HG03469 (cell line): ENCODE measurements at regions not wholly inside any gene's neighbourhood (a gene's known extent, or its start where the extent isn't known, plus 50 kb on each side); places are given as distances from the start of the nearest gene placed in this dataset.

Experiments
- ATAC-seq: cut with Tn5 transposase; IDR thresholded peaks from one replicate; pipeline ENCODE4 v1.9.1; 2021; ENCODE audit warnings: mild to moderate bottlenecking, moderate library complexity, moderate number of reproducible peaks; ENCODE audit not compliant: unreplicated experiment

DNA sequence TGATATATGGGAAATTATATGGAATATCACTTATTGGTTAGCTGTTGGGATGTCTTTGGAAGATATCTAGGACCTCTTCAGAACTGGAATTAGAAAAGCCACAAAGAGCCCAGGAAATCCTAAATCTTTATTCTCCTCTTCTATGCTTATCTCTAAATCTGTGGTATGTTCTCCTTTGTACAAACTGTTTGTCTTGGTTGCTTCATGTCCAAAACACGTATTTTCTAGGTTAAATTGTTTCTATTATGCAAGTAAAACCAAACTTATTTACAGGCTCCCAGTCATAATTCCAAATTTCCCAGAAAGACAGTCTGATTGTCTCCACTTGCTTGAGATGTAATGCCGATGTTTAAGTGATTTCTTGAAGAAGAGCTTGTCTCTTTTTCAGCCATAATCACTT lies 650.9 kb downstream of the CDH11 start:
- no peak for ATAC-seq

GRCh38 chr16:64469906-64470702 lies 651.8 kb downstream of the CDH11 start:
- no peak for ATAC-seq

GRCh38 chr16:64469351-64469750 lies 652.5 kb downstream of the CDH11 start:
- ATAC-seq = no peak

DNA sequence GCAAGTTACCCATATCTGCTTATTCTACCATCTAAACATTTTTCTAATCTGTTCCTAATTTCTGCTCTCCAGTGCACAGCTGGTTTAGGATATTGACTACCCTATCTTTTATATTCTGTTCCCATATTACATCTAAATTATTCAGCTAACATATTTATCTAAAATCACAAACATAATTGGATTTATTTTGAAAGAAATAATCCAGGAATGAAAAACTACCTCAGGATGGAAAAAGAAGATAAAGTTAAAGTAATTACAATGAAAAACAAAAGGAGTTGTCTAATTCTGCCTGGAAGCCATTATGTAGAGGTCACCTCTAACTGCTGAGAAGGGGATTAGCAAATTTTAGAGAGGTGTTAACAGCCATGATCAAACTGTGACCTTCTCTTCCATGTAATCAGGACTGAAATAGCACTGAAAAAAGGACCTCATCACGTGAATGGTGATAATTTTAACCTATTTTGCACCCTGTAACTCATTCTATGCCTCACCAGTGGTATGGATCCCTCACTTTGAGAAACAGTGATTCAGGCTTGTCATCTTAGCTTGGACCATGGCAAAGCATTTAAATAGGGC lies 653.3 kb downstream of the CDH11 start:
- ATAC-seq = no peak

DNA sequence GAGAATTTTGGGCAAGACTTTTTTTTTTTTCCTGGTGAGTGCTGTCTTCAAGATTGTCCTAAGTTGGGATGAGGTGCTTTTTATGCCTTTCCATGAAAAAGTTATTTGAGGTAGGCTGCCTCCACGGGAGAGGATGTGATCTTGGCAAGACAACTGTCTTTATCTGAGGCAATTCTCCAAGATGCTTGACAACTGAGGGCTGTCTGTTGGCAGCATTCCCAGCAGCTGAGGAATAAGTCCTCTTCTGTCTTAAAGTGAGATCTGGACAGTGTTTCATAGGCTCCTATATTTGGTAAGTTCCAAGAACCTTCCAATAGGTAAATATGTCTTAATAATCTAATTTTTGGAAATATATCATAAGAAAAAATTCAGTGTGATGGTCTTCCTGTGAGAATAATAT lies 662.0 kb downstream of the CDH11 start:
- ATAC-seq = no peak

DNA sequence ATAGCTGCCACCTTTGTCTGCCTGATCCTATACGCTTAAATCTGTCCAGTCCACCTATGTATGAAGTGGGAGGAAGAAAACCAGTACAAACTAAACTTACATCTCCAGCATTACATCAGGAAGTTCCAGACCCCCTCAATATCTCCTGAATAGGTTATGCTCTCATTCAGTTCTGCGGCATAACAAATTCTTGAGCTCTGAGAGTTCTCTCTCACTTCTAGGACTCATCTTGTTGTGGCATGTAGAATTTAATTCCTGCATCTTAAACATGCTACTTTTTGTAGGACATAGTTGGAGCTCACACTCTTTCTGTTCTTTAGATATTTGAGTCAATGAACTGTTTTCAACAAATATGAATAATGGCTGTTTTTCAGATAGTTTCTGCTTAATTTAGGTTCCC lies 662.5 kb downstream of the CDH11 start:
- ATAC-seq = no peak

- no peak for ATAC-seq
Measured at GRCh38 chr16:64455275-64455674, 666.6 kb downstream of the CDH11 start.

DNA sequence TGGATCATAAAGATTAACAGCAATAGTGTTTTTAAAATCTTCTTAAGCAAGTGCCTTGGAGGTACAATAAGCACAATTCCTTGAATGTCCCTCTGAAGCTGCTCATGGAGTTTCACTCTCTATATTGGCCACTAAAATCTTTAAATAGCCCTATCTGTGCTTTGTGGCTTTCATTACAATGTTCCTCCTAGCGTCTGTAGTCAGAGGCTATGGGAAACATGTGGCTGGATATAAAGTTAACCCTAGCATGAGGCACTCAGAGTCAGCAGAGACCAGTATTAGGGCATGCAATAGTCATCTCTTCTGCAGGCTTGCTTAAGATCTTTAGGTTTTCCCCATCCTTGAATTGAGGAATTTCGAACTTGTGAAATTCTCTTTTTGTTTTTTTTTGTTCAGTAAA lies 668.2 kb downstream of the CDH11 start:
- no peak for ATAC-seq

- ATAC-seq = no peak
Measured at GRCh38 chr16:64452446-64452845, 669.4 kb downstream of the CDH11 start.

DNA sequence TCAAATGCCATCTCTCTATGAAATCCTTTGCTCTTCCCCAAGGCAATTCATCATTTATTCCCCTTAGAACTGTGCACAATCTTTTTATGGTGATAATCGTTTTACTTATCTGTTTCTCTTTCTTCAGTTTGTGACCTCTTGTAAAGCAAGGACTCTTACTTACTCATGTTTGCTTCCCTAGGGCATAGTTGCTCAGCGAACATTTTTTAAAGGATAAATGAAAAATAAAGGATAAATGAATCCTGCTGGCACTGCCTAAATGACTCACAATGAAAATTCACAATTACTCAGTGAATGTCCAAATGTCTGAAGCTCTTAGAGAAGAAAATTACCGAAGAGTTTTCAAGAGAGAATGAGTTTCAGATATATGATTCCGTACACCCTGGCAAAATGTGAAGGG lies 671.7 kb downstream of the CDH11 start:
- no peak for ATAC-seq

DNA sequence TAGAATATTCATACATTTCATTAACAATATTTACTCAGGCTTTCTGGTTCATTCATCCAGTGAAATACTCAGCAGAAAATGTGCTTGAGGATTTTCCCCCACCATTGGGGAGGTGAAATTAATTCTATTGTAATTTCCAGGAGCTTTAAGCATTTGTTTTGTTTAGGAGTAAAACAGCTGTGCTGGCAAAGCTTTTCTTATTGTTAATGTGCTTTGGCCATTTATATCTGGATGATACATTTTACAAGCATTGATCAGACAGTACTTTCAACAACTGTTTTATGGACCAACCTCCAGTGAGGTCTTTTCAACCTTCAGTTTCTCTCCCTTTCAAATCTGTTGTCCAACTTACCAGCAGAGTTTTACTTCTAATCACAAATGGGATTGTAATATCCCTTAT lies 672.4 kb downstream of the CDH11 start:
- ATAC-seq = no peak

DNA sequence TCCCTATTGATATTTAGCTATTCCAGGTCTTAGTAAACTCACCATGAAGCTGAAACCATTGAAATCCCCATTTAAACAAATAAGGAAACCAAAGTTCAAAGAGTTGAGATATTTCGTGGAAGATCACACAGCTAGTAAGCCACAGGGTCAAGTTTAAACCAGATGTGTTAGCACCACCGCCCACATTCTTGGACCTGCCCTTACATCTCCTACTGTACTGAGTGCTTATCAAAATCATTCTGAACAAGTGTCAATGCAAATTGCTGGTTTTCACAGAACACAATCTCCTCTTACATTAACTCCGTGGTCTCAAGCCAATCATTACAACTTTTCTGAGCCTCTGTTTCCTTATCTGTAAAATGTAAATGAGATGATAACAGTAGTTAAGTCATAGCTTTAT lies 676.2 kb downstream of the CDH11 start:
- no peak for ATAC-seq

GRCh38 chr16:64445245-64445644 lies 676.6 kb downstream of the CDH11 start:
- no peak for ATAC-seq

GRCh38 chr16:64440421-64440831 lies 681.4 kb downstream of the CDH11 start:
- ATAC-seq = no peak

DNA sequence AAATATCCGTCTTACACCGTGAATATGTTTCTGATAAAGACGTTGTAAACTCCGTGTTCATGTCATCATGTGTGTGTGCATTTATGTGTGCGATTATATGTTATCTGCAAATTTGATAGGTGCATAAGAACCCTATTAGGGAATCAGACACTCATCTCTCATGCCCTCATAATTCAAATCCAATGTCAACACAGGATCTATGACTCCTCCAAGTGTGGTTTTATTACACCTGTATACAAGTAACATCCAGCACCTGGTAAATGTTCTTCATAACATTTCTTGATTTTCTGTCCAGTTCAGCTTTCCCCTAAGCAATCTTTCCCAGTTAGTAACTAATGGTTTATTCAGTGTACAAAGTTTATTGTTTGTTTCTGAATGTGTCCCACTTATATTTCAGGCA lies 681.9 kb downstream of the CDH11 start:
- no peak for ATAC-seq

DNA sequence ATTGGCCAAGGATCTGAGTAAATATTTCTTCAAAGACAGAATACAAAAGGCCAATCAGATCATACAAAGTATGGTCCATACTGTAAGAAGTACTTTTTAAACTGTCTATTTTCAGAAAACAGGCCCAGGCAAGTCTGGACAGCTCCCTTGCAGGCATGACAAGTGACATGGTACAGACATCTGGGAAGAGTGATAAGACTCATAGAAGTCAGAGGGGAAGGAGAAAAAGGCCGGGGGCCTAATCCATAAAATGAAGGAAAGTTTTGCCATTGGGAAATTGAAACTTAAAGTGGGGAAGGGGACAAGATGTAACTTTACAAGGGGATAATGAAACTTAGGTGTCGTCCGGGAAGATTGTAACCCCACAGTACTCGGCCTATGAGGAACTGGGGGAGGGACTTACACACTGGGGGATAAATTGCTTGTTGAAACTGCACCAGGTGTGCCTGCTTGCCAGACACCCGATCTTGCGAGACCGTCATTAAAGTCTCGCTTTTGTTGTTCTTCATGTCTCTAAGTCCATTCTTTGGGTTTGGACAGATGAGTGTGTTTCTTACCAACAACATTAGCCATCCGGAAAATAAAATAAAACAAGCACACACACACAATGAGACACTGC lies 684.0 kb downstream of the CDH11 start:
- ATAC-seq = no peak

- ATAC-seq = no peak
Measured at GRCh38 chr16:64434526-64435069, 687.3 kb downstream of the CDH11 start.

DNA sequence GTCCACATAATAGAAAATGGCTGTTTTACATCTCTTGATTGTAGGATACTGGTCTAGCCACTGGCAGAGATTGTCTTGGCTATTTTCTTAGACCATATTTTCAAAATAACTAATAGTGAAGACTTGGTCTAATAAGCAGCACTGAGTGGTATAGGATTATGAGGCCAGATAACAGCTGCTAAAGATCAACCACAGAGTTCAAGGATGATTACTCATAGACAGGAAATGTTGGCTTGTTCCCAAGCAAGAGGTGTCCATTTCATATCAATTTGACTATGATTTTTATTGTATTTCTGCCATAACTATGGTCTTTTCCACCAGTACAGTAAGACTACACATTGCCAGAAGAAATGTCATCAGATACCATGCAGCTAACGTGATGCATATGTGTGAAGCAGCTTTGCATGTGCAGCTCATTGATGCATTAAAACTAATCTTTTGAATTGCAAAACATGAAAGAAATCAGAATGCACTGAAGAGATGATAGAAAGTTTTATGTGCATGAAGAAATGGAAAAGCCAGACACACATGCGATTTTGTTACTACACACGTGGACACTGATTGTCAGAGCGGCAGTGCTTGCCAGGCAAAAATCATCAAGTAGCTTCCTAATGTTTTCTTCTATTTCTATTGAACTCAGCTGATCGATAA lies 693.3 kb downstream of the CDH11 start:
- ATAC-seq = no peak

GRCh38 chr16:64426131-64426666 lies 695.7 kb downstream of the CDH11 start:
- ATAC-seq = no peak

DNA sequence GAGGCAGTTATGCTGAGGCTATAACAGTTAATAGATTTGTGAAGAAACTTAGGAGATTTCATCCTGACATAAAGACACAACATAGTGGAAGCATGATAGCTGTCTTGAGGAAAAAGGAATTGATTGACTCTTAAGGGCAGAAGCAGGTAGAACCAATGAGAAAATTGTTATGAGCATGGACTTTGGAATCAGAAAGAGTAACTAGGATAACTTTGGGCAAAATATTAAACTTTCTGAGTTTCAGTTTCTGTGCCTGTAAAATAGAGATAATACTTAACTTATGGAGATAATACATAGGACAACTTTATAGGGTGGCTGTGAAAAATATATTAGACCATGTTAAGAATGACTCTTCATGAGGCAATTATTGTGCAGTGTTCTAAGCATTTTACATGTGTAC lies 696.5 kb downstream of the CDH11 start:
- no peak for ATAC-seq

DNA sequence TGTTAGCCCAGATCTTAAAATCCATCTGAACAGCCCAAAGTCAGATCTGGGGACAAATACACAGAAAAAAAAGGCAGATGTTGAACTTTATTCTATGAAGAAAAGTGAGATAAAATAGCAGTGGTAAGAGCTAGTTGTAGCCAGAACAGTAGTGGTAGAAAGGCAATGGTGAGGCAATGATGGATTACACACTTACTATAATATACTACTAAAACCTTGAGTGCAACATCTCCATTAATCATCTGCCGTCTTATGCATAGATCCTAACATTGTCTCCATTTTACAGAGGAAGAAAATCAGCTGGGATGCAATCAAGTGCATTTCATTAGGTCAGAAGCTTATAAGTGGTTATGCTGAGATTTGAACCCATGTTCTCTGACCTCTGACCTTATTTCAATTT lies 699.6 kb downstream of the CDH11 start:
- no peak for ATAC-seq
